RPMI8226 (cell line): ENCODE measurements at regions not wholly inside any gene's neighbourhood (a gene's known extent, or its start where the extent isn't known, plus 50 kb on each side); places are given as distances from the start of the nearest gene placed in this dataset.

Experiments used
- DNase-seq: peaks from one replicate; pipeline ENCODE4 v3.0.0-alpha.2; 2015

- no peak for DNase-seq
These were observed 448.9 kb downstream of the KCTD8 start for GRCh38 chr4:43999669-44000068.

GRCh38 chr4:44002368-44002767 is 446.2 kb downstream of the KCTD8 start:
- no peak for DNase-seq

- peak; percentile 19 for DNase-seq
These were observed 431.8 kb downstream of the KCTD8 start for GRCh38 chr4:44016570-44017421.

- DNase-seq, result no peak
These were observed 431.2 kb downstream of the KCTD8 start for GRCh38 chr4:44017422-44017739.

GRCh38 chr4:44019721-44020120 is 428.9 kb downstream of the KCTD8 start:
- DNase-seq, result no peak

GRCh38 chr4:44025376-44026020 is 423.1 kb downstream of the KCTD8 start:
- no peak for DNase-seq

- no peak for DNase-seq
These were observed 409.8 kb downstream of the KCTD8 start for GRCh38 chr4:44038811-44039210.

GRCh38 chr4:44046491-44046890 is 402.1 kb downstream of the KCTD8 start:
- DNase-seq, result no peak

- DNase-seq, result no peak
These were observed 391.9 kb downstream of the KCTD8 start for GRCh38 chr4:44056721-44057151.

GRCh38 chr4:44070843-44071242 is 377.8 kb downstream of the KCTD8 start:
- DNase-seq, result no peak

GRCh38 chr4:44071959-44072955 is 376.4 kb downstream of the KCTD8 start:
- DNase-seq, result no peak

GRCh38 chr4:44086753-44087152 is 361.9 kb downstream of the KCTD8 start:
- no peak for DNase-seq

GRCh38 chr4:44093390-44093789 is 355.2 kb downstream of the KCTD8 start:
- DNase-seq, result no peak

- DNase-seq, result no peak
These were observed 349.6 kb downstream of the KCTD8 start for GRCh38 chr4:44098973-44099372.

GRCh38 chr4:44100456-44100855 is 348.2 kb downstream of the KCTD8 start:
- DNase-seq, result no peak

- no peak for DNase-seq
These were observed 329.5 kb downstream of the KCTD8 start for GRCh38 chr4:44118971-44119680.

- no peak for DNase-seq
These were observed 328.0 kb downstream of the KCTD8 start for GRCh38 chr4:44120646-44121045.

- no peak for DNase-seq
These were observed 327.4 kb downstream of the KCTD8 start for GRCh38 chr4:44121210-44121609.
